GM23338 (cell line): ENCODE measurements at regions not wholly inside any gene's neighbourhood (a gene's known extent, or its start where the extent isn't known, plus 50 kb on each side); places are given as distances from the start of the nearest gene placed in this dataset.

ENCODE experiments used
- ATAC-seq: fragments of 200-7000 bp; cut with Tn5 transposase; 3 replicates; pipeline ENCODE4 v1.9.1; 2020
- DNase-seq: peaks from one replicate; pipeline ENCODE4 v3.0.0-alpha.2; 2015; ENCODE audit warnings: low spot score
- H2AFZ ChIP-seq: fragments of 200-600 bp; sonication (generic); 2 replicates; pipeline ENCODE4 v1.8.0; 2016; ENCODE audit warnings: antibody characterized with exemption, mild to moderate bottlenecking, moderate library complexity
- H3F3A ChIP-seq: fragments of 200-600 bp; sonication (generic); replicated peaks from 2 replicates; pipeline ENCODE4 v1.8.0; 2017; ENCODE audit warnings: antibody characterized with exemption, mixed run types, low read depth
- H3K27ac ChIP-seq: fragments of 200-600 bp; sonication (generic); 2 replicates; pipeline ENCODE4 v1.6.1; 2016; ENCODE audit warnings: low read depth
- H3K27me3 ChIP-seq: fragments of 200-600 bp; sonication (generic); 2 replicates; pipeline ENCODE4 v1.8.0; 2016; ENCODE audit warnings: mild to moderate bottlenecking, mixed run types, moderate library complexity; ENCODE audit not compliant: insufficient read depth
- H3K36me3 ChIP-seq: fragments of 200-600 bp; sonication (generic); 2 replicates; pipeline ENCODE4 v1.8.0; 2016; ENCODE audit warnings: mild to moderate bottlenecking; ENCODE audit not compliant: insufficient read depth
- H3K4me1 ChIP-seq: fragments of 200-600 bp; sonication (generic); 2 replicates; pipeline ENCODE4 v1.8.0; 2016; ENCODE audit warnings: mild to moderate bottlenecking, moderate library complexity; ENCODE audit not compliant: insufficient read depth
- H3K4me2 ChIP-seq: fragments of 200-600 bp; sonication (generic); 2 replicates; pipeline ENCODE4 v1.7.1; 2017; ENCODE audit warnings: mixed run types
- H3K4me3 ChIP-seq: fragments of 200-600 bp; sonication (generic); 2 replicates; pipeline ENCODE4 v1.6.1; 2016; ENCODE audit warnings: mixed run types
- H3K79me2 ChIP-seq: fragments of 200-600 bp; sonication (generic); replicated peaks from 2 replicates; pipeline ENCODE4 v1.8.0; 2017; ENCODE audit warnings: mild to moderate bottlenecking; ENCODE audit not compliant: insufficient read depth
- H3K9me2 ChIP-seq: fragments of 200-600 bp; sonication (generic); 2 replicates; pipeline ENCODE4 v1.8.0; 2017; ENCODE audit not compliant: insufficient read depth
- H4K20me1 ChIP-seq: fragments of 200-600 bp; sonication (generic); replicated peaks from 2 replicates; pipeline ENCODE4 v1.8.0; 2017; ENCODE audit warnings: mild to moderate bottlenecking; ENCODE audit not compliant: insufficient read depth
- H3K27ac Mint-ChIP-seq: 2 replicates; pipeline ENCODE4 v1.8.0; 2020; ENCODE audit warnings: inconsistent platforms, mild to moderate bottlenecking, moderate library complexity, mixed read lengths
- H3K27me3 Mint-ChIP-seq: 3 replicates; pipeline ENCODE4 v1.8.0; 2022; ENCODE audit warnings: low read depth, mild to moderate bottlenecking, moderate library complexity, mixed read lengths, inconsistent platforms; ENCODE audit not compliant: insufficient read depth, poor library complexity
- H3K36me3 Mint-ChIP-seq: 3 replicates; pipeline ENCODE4 v1.8.0; 2021; ENCODE audit warnings: low read depth, mild to moderate bottlenecking, inconsistent platforms, moderate library complexity, mixed read lengths
- H3K4me1 Mint-ChIP-seq: 3 replicates; pipeline ENCODE4 v1.8.0; 2020; ENCODE audit warnings: mild to moderate bottlenecking, inconsistent platforms, mixed read lengths
- H3K4me3 Mint-ChIP-seq: 3 replicates; pipeline ENCODE4 v1.8.0; 2021; ENCODE audit warnings: moderate library complexity, mild to moderate bottlenecking, inconsistent platforms, mixed read lengths
- H3K9me3 Mint-ChIP-seq: 3 replicates; pipeline ENCODE4 v1.8.0; 2020; ENCODE audit warnings: moderate library complexity, mild to moderate bottlenecking, inconsistent platforms, mixed read lengths
- CREB1 ChIP-seq: fragments of 250-450 bp; sonication (Bioruptor Pico); IDR thresholded peaks from 2 replicates; pipeline ENCODE4 v1.5.0; 2020; ENCODE audit warnings: low read depth, mild to moderate bottlenecking, moderate library complexity
- EZH2 ChIP-seq: fragments of 200-600 bp; sonication (generic); IDR thresholded peaks from one replicate; pipeline ENCODE4 v1.8.0; 2017; ENCODE audit warnings: antibody characterized with exemption, mild to moderate bottlenecking, low read depth; ENCODE audit not compliant: unreplicated experiment
- EZH2phosphoT487 ChIP-seq: fragments of 200-600 bp; sonication (generic); IDR thresholded peaks from one replicate; pipeline ENCODE4 v1.8.1; 2018; ENCODE audit warnings: antibody characterized with exemption; ENCODE audit not compliant: unreplicated experiment
- JUNB ChIP-seq: IDR thresholded peaks from one replicate; pipeline ENCODE4 v1.6.1; 2016; ENCODE audit warnings: antibody characterized with exemption; ENCODE audit not compliant: unreplicated experiment
- NANOG ChIP-seq: IDR thresholded peaks from 2 replicates; pipeline ENCODE4 v1.6.1; 2016; ENCODE audit warnings: antibody characterized with exemption, borderline replicate concordance
- POLR2AphosphoS5 ChIP-seq: IDR thresholded peaks from 2 replicates; pipeline ENCODE4 v1.6.1; 2016; ENCODE audit warnings: antibody characterized with exemption, low read depth
- STAT1 ChIP-seq: IDR thresholded peaks from one replicate; pipeline ENCODE4 v1.6.1; 2016; ENCODE audit warnings: antibody characterized with exemption; ENCODE audit not compliant: unreplicated experiment
- ZNF114 ChIP-seq: fragments of 250-450 bp; sonication (Bioruptor Pico); IDR thresholded peaks from 2 replicates; pipeline ENCODE4 v1.5.0; 2020; ENCODE audit warnings: mild to moderate bottlenecking, moderate library complexity
- ZNF331 ChIP-seq: fragments of 250-450 bp; sonication (Bioruptor Pico); IDR thresholded peaks from 2 replicates; pipeline ENCODE4 v1.5.0; 2020; ENCODE audit warnings: low read depth, mild to moderate bottlenecking, moderate library complexity
- TF ChIP-seq, protein P1 (sequence below), 2 experiments: fragments of 200-600 bp in 1 of 2; sonication (generic) in 1 of 2; conservative IDR thresholded peaks; 2 replicates each; pipeline versions ENCODE4 v1.5.1 to v1.6.1; 2016 to 2017; ENCODE audit warnings: antibody characterized with exemption in 2 of 2, low read depth in 2 of 2, mild to moderate bottlenecking in 2 of 2, moderate library complexity in 1 of 2
- TF ChIP-seq, protein P2 (sequence below): IDR thresholded peaks from one replicate; pipeline ENCODE4 v1.6.1; 2018; ENCODE audit warnings: antibody characterized with exemption; ENCODE audit not compliant: unreplicated experiment
- TF ChIP-seq, protein P3 (sequence below): IDR thresholded peaks from 2 replicates; pipeline ENCODE4 v1.6.1; 2016; ENCODE audit warnings: antibody characterized with exemption
- TF ChIP-seq, protein P4 (sequence below): fragments of 250-450 bp; sonication (Bioruptor Pico); IDR thresholded peaks from 2 replicates; pipeline ENCODE4 v1.5.0; 2020; ENCODE audit warnings: mild to moderate bottlenecking, moderate library complexity

DNA sequence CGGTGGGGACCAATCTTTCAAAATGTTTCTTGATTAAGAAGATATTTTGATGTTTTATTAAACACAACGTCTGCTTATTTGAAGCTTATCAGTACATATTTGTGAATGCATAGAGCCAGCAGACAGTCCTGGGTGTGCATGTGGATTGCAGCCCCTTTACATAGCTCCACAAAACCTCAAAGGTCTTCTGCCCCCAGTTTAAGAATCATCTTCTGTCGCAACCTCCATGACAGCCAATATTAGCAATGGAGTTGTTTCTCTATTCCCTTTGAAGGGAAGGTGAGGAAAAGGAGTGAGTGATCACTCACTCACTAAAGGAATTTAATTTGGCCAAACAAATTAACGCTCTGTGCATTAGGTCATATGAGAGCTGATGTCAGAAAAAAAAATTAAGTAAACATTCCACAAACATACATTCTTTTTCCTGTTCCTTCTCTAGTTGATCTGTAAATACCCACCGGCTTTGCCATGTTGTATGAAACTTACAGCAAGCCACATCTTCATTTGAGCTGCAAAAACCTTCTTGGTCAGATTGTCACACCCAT, 152.9 kb downstream of the SIM1 start:
- Mint-ChIP-seq H3K9me3 (no peaks in the 10 kb centered on the region), H3K27ac (no peak overlapping the region), H3K4me1 (peaks cover 8% of the 10 kb centered on the region), H3K4me3 (no peak overlapping the region), H3K27me3 (peaks cover 3% of the 10 kb centered on the region), H3K36me3 (no peaks in the 10 kb centered on the region)
- no peaks in the 10 kb centered on the region for H3K79me2 ChIP-seq
- H3F3A ChIP-seq: no peaks in the 10 kb centered on the region
- H3K4me2 ChIP-seq: no peak overlapping the region
- ATAC-seq (no peak), DNase-seq (no peak)
- H3K27ac ChIP-seq: no peak overlapping the region
- no peak overlapping the region for H3K4me3 ChIP-seq
- H4K20me1 ChIP-seq: no peaks in the 10 kb centered on the region
- H3K9me2 ChIP-seq: no peaks in the 10 kb centered on the region
- H3K36me3 ChIP-seq: no peaks in the 10 kb centered on the region
- TF ChIP-seq EZH2 (no peak), JUNB (no peak), STAT1 (no peak), CREB1 (CRISPR knock-in tag) (no peak), NANOG (no peak), POLR2AphosphoS5 (no peak), ZNF331 (CRISPR knock-in tag) (no peak), EZH2phosphoT487 (no peak), ZNF114 (CRISPR knock-in tag) (no peak)
- TF ChIP-seq, protein P1, sequence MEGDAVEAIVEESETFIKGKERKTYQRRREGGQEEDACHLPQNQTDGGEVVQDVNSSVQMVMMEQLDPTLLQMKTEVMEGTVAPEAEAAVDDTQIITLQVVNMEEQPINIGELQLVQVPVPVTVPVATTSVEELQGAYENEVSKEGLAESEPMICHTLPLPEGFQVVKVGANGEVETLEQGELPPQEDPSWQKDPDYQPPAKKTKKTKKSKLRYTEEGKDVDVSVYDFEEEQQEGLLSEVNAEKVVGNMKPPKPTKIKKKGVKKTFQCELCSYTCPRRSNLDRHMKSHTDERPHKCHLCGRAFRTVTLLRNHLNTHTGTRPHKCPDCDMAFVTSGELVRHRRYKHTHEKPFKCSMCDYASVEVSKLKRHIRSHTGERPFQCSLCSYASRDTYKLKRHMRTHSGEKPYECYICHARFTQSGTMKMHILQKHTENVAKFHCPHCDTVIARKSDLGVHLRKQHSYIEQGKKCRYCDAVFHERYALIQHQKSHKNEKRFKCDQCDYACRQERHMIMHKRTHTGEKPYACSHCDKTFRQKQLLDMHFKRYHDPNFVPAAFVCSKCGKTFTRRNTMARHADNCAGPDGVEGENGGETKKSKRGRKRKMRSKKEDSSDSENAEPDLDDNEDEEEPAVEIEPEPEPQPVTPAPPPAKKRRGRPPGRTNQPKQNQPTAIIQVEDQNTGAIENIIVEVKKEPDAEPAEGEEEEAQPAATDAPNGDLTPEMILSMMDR (conservative IDR thresholded peaks at IDR 0.05; ENCODE audit: low read depth in 2 of 2): no peak
- TF ChIP-seq, protein P2, sequence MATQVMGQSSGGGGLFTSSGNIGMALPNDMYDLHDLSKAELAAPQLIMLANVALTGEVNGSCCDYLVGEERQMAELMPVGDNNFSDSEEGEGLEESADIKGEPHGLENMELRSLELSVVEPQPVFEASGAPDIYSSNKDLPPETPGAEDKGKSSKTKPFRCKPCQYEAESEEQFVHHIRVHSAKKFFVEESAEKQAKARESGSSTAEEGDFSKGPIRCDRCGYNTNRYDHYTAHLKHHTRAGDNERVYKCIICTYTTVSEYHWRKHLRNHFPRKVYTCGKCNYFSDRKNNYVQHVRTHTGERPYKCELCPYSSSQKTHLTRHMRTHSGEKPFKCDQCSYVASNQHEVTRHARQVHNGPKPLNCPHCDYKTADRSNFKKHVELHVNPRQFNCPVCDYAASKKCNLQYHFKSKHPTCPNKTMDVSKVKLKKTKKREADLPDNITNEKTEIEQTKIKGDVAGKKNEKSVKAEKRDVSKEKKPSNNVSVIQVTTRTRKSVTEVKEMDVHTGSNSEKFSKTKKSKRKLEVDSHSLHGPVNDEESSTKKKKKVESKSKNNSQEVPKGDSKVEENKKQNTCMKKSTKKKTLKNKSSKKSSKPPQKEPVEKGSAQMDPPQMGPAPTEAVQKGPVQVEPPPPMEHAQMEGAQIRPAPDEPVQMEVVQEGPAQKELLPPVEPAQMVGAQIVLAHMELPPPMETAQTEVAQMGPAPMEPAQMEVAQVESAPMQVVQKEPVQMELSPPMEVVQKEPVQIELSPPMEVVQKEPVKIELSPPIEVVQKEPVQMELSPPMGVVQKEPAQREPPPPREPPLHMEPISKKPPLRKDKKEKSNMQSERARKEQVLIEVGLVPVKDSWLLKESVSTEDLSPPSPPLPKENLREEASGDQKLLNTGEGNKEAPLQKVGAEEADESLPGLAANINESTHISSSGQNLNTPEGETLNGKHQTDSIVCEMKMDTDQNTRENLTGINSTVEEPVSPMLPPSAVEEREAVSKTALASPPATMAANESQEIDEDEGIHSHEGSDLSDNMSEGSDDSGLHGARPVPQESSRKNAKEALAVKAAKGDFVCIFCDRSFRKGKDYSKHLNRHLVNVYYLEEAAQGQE: no peak
- TF ChIP-seq, protein P3, sequence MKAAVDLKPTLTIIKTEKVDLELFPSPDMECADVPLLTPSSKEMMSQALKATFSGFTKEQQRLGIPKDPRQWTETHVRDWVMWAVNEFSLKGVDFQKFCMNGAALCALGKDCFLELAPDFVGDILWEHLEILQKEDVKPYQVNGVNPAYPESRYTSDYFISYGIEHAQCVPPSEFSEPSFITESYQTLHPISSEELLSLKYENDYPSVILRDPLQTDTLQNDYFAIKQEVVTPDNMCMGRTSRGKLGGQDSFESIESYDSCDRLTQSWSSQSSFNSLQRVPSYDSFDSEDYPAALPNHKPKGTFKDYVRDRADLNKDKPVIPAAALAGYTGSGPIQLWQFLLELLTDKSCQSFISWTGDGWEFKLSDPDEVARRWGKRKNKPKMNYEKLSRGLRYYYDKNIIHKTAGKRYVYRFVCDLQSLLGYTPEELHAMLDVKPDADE: no peak
- TF ChIP-seq, protein P4, sequence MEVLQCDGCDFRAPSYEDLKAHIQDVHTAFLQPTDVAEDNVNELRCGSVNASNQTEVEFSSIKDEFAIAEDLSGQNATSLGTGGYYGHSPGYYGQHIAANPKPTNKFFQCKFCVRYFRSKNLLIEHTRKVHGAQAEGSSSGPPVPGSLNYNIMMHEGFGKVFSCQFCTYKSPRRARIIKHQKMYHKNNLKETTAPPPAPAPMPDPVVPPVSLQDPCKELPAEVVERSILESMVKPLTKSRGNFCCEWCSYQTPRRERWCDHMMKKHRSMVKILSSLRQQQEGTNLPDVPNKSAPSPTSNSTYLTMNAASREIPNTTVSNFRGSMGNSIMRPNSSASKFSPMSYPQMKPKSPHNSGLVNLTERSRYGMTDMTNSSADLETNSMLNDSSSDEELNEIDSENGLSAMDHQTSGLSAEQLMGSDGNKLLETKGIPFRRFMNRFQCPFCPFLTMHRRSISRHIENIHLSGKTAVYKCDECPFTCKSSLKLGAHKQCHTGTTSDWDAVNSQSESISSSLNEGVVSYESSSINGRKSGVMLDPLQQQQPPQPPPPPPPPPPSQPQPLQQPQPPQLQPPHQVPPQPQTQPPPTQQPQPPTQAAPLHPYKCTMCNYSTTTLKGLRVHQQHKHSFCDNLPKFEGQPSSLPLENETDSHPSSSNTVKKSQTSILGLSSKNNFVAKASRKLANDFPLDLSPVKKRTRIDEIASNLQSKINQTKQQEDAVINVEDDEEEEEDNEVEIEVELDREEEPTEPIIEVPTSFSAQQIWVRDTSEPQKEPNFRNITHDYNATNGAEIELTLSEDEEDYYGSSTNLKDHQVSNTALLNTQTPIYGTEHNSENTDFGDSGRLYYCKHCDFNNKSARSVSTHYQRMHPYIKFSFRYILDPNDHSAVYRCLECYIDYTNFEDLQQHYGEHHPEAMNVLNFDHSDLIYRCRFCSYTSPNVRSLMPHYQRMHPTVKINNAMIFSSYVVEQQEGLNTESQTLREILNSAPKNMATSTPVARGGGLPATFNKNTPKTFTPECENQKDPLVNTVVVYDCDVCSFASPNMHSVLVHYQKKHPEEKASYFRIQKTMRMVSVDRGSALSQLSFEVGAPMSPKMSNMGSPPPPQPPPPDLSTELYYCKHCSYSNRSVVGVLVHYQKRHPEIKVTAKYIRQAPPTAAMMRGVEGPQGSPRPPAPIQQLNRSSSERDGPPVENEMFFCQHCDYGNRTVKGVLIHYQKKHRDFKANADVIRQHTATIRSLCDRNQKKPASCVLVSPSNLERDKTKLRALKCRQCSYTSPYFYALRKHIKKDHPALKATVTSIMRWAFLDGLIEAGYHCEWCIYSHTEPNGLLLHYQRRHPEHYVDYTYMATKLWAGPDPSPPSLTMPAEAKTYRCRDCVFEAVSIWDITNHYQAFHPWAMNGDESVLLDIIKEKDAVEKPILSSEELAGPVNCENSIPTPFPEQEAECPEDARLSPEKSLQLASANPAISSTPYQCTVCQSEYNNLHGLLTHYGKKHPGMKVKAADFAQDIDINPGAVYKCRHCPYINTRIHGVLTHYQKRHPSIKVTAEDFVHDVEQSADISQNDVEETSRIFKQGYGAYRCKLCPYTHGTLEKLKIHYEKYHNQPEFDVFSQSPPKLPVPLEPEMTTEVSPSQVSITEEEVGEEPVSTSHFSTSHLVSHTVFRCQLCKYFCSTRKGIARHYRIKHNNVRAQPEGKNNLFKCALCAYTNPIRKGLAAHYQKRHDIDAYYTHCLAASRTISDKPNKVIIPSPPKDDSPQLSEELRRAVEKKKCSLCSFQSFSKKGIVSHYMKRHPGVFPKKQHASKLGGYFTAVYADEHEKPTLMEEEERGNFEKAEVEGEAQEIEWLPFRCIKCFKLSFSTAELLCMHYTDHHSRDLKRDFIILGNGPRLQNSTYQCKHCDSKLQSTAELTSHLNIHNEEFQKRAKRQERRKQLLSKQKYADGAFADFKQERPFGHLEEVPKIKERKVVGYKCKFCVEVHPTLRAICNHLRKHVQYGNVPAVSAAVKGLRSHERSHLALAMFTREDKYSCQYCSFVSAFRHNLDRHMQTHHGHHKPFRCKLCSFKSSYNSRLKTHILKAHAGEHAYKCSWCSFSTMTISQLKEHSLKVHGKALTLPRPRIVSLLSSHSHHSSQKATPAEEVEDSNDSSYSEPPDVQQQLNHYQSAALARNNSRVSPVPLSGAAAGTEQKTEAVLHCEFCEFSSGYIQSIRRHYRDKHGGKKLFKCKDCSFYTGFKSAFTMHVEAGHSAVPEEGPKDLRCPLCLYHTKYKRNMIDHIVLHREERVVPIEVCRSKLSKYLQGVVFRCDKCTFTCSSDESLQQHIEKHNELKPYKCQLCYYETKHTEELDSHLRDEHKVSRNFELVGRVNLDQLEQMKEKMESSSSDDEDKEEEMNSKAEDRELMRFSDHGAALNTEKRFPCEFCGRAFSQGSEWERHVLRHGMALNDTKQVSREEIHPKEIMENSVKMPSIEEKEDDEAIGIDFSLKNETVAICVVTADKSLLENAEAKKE (CRISPR knock-in tag): no peak
- no peak overlapping the region for H2AFZ ChIP-seq
- H3K27me3 ChIP-seq: no peaks in the 10 kb centered on the region
- H3K4me1 ChIP-seq: peaks cover 9% of the 10 kb centered on the region; the same call in 1 of the 2 replicates
